ENCODE measurements at regions not wholly inside any gene's neighbourhood (a gene's known extent, or its start where the extent isn't known, plus 50 kb on each side); places are given as distances from the start of the nearest gene placed in this dataset.

- intact Hi-C loops (cut with micrococcal nuclease; ENCODE audit: unreplicated experiment), result loop anchor here (1.0 to 2.0 kb wide), 11 partner anchors 68 to 1188 kb away; no protein-coding TSS in a partner anchor
- Histone ChIP-seq H2AFZ (ENCODE audit: low read length) (peak overlapping the region; percentile 92), H3K9me3 (ENCODE audit: low read length) (peaks cover 11% of the 10 kb centered on the region; the same call in 1 of the 2 replicates), H3K9me2 (ENCODE audit: insufficient read depth, low read length) (no peaks in the 10 kb centered on the region), H3K27ac (ENCODE audit: low read depth, low read length, poor library complexity, severe bottlenecking) (peak overlapping the region; percentile 26), H3K4me2 (ENCODE audit: low read length) (peak overlapping the region; percentile 59), H3K36me3 (ENCODE audit: insufficient read depth, low read length) (no peaks in the 10 kb centered on the region), H3K4me1 (ENCODE audit: insufficient read depth, low read length, poor library complexity, severe bottlenecking) (peaks cover 40% of the 10 kb centered on the region), H4K20me1 (ENCODE audit: insufficient read depth, low read length) (no peaks in the 10 kb centered on the region), H3K4me3 (ENCODE audit: low read depth, low read length, poor library complexity, severe bottlenecking) (peak overlapping the region; percentile 22), H3K79me2 (ENCODE audit: insufficient read depth, low read depth, low read length) (no peaks in the 10 kb centered on the region)
- peak; percentile 85 for DNase-seq (ENCODE audit: low spot score)
- POLR2A ChIA-PET, result interaction anchor here (0.8 to 3.1 kb wide), 7 partner anchors 100 to 481 kb away, joined by 3 to 11 read pairs (median 4); partner anchors contain the start of gene BTG1
- BruUV-seq (replicated peaks), result no TSS peak
- TF ChIP-seq, protein P1, sequence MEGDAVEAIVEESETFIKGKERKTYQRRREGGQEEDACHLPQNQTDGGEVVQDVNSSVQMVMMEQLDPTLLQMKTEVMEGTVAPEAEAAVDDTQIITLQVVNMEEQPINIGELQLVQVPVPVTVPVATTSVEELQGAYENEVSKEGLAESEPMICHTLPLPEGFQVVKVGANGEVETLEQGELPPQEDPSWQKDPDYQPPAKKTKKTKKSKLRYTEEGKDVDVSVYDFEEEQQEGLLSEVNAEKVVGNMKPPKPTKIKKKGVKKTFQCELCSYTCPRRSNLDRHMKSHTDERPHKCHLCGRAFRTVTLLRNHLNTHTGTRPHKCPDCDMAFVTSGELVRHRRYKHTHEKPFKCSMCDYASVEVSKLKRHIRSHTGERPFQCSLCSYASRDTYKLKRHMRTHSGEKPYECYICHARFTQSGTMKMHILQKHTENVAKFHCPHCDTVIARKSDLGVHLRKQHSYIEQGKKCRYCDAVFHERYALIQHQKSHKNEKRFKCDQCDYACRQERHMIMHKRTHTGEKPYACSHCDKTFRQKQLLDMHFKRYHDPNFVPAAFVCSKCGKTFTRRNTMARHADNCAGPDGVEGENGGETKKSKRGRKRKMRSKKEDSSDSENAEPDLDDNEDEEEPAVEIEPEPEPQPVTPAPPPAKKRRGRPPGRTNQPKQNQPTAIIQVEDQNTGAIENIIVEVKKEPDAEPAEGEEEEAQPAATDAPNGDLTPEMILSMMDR (conservative IDR thresholded peaks at IDR 0.05; ENCODE audit: low read length), result peak; percentile 100
- TF ChIP-seq EZH2phosphoT487 (IDR thresholded peaks at IDR 0.05; ENCODE audit: borderline replicate concordance, low read depth, low read length), result no peak
- CTCF ChIA-PET (ENCODE audit: unreplicated experiment), result interaction anchor here (0.5 kb wide), 1 partner anchor 30 kb away, joined by 3 read pairs; no protein-coding TSS in a partner anchor
Measured at GRCh38 chr12:92570056-92570753, 132.6 kb upstream of the PLEKHG7 start.

DNA sequence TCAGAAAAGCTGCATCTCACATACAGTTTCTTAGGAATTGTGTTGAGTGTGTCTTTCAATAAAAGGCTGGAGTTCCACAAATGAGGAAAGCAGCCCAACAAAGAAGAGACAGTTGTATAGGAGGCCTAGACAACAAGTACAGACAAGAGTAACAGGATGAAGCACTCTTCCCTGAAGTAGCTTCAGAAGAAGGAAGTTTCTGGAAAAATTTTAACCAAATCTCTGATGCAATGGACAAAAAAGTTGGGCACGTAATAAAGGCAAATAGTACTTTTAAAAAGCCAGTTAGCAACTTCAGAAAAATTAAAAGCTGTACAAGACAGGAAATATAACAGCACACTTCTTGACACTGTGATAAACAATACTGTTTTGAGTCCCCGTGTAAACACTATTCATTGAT is 134.1 kb upstream of the PLEKHG7 start:
- no peak for TF ChIP-seq EZH2phosphoT487 (IDR thresholded peaks at IDR 0.05; ENCODE audit: borderline replicate concordance, low read depth, low read length)
- TF ChIP-seq, protein P1 (conservative IDR thresholded peaks at IDR 0.05; ENCODE audit: low read length), result no peak
- Histone ChIP-seq H3K9me3 (ENCODE audit: low read length) (peaks cover 11% of the 10 kb centered on the region; the same call in 1 of the 2 replicates), H3K36me3 (ENCODE audit: insufficient read depth, low read length) (no peaks in the 10 kb centered on the region), H3K4me1 (ENCODE audit: insufficient read depth, low read length, poor library complexity, severe bottlenecking) (peaks cover 40% of the 10 kb centered on the region), H4K20me1 (ENCODE audit: insufficient read depth, low read length) (no peaks in the 10 kb centered on the region), H2AFZ (ENCODE audit: low read length) (peak overlapping the region; percentile 92), H3K27ac (ENCODE audit: low read depth, low read length, poor library complexity, severe bottlenecking) (peak overlapping the region; percentile 26), H3K4me3 (ENCODE audit: low read depth, low read length, poor library complexity, severe bottlenecking) (no peak overlapping the region), H3K79me2 (ENCODE audit: insufficient read depth, low read depth, low read length) (no peaks in the 10 kb centered on the region), H3K4me2 (ENCODE audit: low read length) (no peak overlapping the region), H3K9me2 (ENCODE audit: insufficient read depth, low read length) (no peaks in the 10 kb centered on the region)
- BruUV-seq (replicated peaks), result no TSS peak
- no peak for DNase-seq (ENCODE audit: low spot score)
- POLR2A ChIA-PET, result interaction anchor here (0.7 to 3.1 kb wide), 12 partner anchors 23 to 582 kb away, joined by 3 to 11 read pairs (median 3); partner anchors contain the start of gene BTG1
- CTCF ChIA-PET (ENCODE audit: unreplicated experiment), result interaction anchor here (0.9 kb wide), 2 partner anchors 160 to 1186 kb away, joined by 3 to 6 read pairs; no protein-coding TSS in a partner anchor
- intact Hi-C loops (cut with micrococcal nuclease; ENCODE audit: unreplicated experiment), result no loop called here

Measured in OCI-LY7 (cell line).